HEK293 (cell line): ENCODE measurements at regions not wholly inside any gene's neighbourhood (a gene's known extent, or its start where the extent isn't known, plus 50 kb on each side); places are given as distances from the start of the nearest gene placed in this dataset.

ENCODE experiments used
- CTCF ChIA-PET: fragments of 350-600 bp; formaldehyde crosslinking; extraction: SDS; loops from one replicate; lab custom pipeline; 2021; ENCODE audit warnings: antibody characterized with exemption; lab: Yijun Ruan, JAX
- POLR2A ChIA-PET: fragments of 300-600 bp; formaldehyde crosslinking; extraction: SDS; loops from one replicate; lab custom pipeline; 2020; ENCODE audit warnings: antibody characterized with exemption, inconsistent platforms; lab: Yijun Ruan, JAX
- H3K27ac ChIP-seq: fragments of 200-500 bp; sonication (Bioruptor generic); 2 replicates; pipeline ENCODE4 v1.5.1; 2014; ENCODE audit warnings: low read depth, low read length, control low read depth, inconsistent platforms; ENCODE audit errors: extremely low read depth
- H3K36me3 ChIP-seq, 2 experiments: fragments of 200-500 bp in 1 of 2; sonication (Bioruptor generic) in 1 of 2; 1 replicate in 1 of 2; 2 replicates in 1 of 2; pipeline ENCODE4 v1.5.1; 2014 to 2017; ENCODE audit warnings: inconsistent platforms in 2 of 2, low read length in 2 of 2; ENCODE audit not compliant: control insufficient read depth in 2 of 2, insufficient read depth in 1 of 2
- H3K4me1 ChIP-seq: fragments of 200-500 bp; sonication (Bioruptor generic); 2 replicates; pipeline ENCODE4 v1.5.1; 2014; ENCODE audit warnings: mild to moderate bottlenecking, low read length, inconsistent platforms; ENCODE audit not compliant: control insufficient read depth, insufficient read depth
- H3K4me3 ChIP-seq: 2 replicates; pipeline ENCODE4 v1.5.1; 2011; ENCODE audit warnings: low read depth, mild to moderate bottlenecking, control low read depth, low read length, moderate library complexity
- H3K9me3 ChIP-seq: fragments of 200-500 bp; sonication (Bioruptor generic); 2 replicates; pipeline ENCODE4 v1.5.1; 2014; ENCODE audit warnings: low read depth, low read length, inconsistent platforms; ENCODE audit not compliant: control insufficient read depth, insufficient read depth
- ATF2 ChIP-seq: fragments of 450-650 bp; formaldehyde crosslinking; IDR thresholded peaks from 2 replicates; pipeline ENCODE4 v1.5.1; 2016; ENCODE audit warnings: missing biosample characterization, missing genetic modification characterization, low read depth
- BCL11B ChIP-seq: fragments of 450-650 bp; formaldehyde crosslinking; IDR thresholded peaks from 2 replicates; pipeline ENCODE4 v1.5.1; 2016; ENCODE audit warnings: low read depth, missing biosample characterization, missing genetic modification characterization
- GLIS1 ChIP-seq: fragments of 450-650 bp; formaldehyde crosslinking; IDR thresholded peaks from 2 replicates; pipeline ENCODE4 v1.5.1; 2016; ENCODE audit warnings: missing biosample characterization, missing genetic modification characterization
- PATZ1 ChIP-seq: fragments of 450-650 bp; formaldehyde crosslinking; IDR thresholded peaks from 2 replicates; pipeline ENCODE4 v1.5.1; 2016; ENCODE audit warnings: missing biosample characterization, missing genetic modification characterization
- PRDM6 ChIP-seq: fragments of 450-650 bp; formaldehyde crosslinking; IDR thresholded peaks from 2 replicates; pipeline ENCODE4 v1.5.1; 2017; ENCODE audit warnings: missing biosample characterization, missing genetic modification characterization
- SETDB1 ChIP-seq: IDR thresholded peaks from one replicate; pipeline ENCODE4 v1.6.1; 2017; ENCODE audit warnings: mild to moderate bottlenecking, low read length, moderate library complexity, mixed read lengths; ENCODE audit not compliant: insufficient read length
- ZBTB6 ChIP-seq: fragments of 450-650 bp; formaldehyde crosslinking; IDR thresholded peaks from 2 replicates; pipeline ENCODE4 v1.5.1; 2017; ENCODE audit warnings: missing biosample characterization, missing genetic modification characterization
- ZNF138 ChIP-seq: fragments of 450-650 bp; formaldehyde crosslinking; IDR thresholded peaks from 2 replicates; pipeline ENCODE4 v1.5.1; 2016; ENCODE audit warnings: missing biosample characterization, missing genetic modification characterization, borderline replicate concordance
- ZNF2 ChIP-seq: fragments of 450-650 bp; formaldehyde crosslinking; IDR thresholded peaks from 2 replicates; pipeline ENCODE4 v1.5.1; 2016; ENCODE audit warnings: missing biosample characterization, missing genetic modification characterization
- ZNF266 ChIP-seq: fragments of 450-650 bp; formaldehyde crosslinking; IDR thresholded peaks from 2 replicates; pipeline ENCODE4 v1.5.1; 2016; ENCODE audit warnings: missing biosample characterization, missing genetic modification characterization, low read depth
- ZNF274 ChIP-seq, 2 experiments: fragments of 200-500 bp in 1 of 2; fragments of 450-650 bp in 1 of 2; sonication (Bioruptor generic) in 1 of 2; formaldehyde crosslinking in 1 of 2; IDR thresholded peaks; 2 replicates each; pipeline versions ENCODE4 v1.5.1 to v1.6.1; 2014 to 2016; ENCODE audit warnings: borderline replicate concordance in 1 of 2, inconsistent platforms in 1 of 2, low read length in 1 of 2, missing biosample characterization in 1 of 2, missing genetic modification characterization in 1 of 2
- ZNF280C ChIP-seq: fragments of 450-650 bp; formaldehyde crosslinking; IDR thresholded peaks from 2 replicates; pipeline ENCODE4 v1.5.1; 2016; ENCODE audit warnings: missing biosample characterization, missing genetic modification characterization
- ZNF324 ChIP-seq: fragments of 450-650 bp; formaldehyde crosslinking; IDR thresholded peaks from 2 replicates; pipeline ENCODE4 v1.5.1; 2016; ENCODE audit warnings: missing biosample characterization, missing genetic modification characterization
- ZNF354C ChIP-seq: fragments of 450-650 bp; formaldehyde crosslinking; IDR thresholded peaks from 2 replicates; pipeline ENCODE4 v1.5.1; 2016; ENCODE audit warnings: missing biosample characterization, missing genetic modification characterization, low read depth, borderline replicate concordance
- ZNF48 ChIP-seq: fragments of 450-650 bp; formaldehyde crosslinking; IDR thresholded peaks from 2 replicates; pipeline ENCODE4 v1.5.1; 2016; ENCODE audit warnings: missing biosample characterization, missing genetic modification characterization
- ZNF530 ChIP-seq: fragments of 450-650 bp; formaldehyde crosslinking; IDR thresholded peaks from 2 replicates; pipeline ENCODE4 v1.5.1; 2016; ENCODE audit warnings: low read depth, missing biosample characterization, missing genetic modification characterization
- ZNF555 ChIP-seq: fragments of 450-650 bp; formaldehyde crosslinking; conservative IDR thresholded peaks from 2 replicates; pipeline ENCODE4 v1.5.1; 2017; ENCODE audit warnings: missing biosample characterization, mild to moderate bottlenecking, missing genetic modification characterization, inconsistent platforms
- ZNF777 ChIP-seq: fragments of 450-650 bp; formaldehyde crosslinking; IDR thresholded peaks from 2 replicates; pipeline ENCODE4 v1.5.1; 2017; ENCODE audit warnings: missing biosample characterization, missing genetic modification characterization, borderline replicate concordance
- ZSCAN18 ChIP-seq: fragments of 450-650 bp; formaldehyde crosslinking; IDR thresholded peaks from 2 replicates; pipeline ENCODE4 v1.5.1; 2016; ENCODE audit warnings: missing biosample characterization, missing genetic modification characterization

- CTCF ChIA-PET, result interaction anchor here (0.9 to 1.0 kb wide), 2 partner anchors 8 to 98 kb away, joined by 3 to 4 read pairs; no protein-coding TSS in a partner anchor
These were observed 310.1 kb upstream of the NCKAP5 start for GRCh38 chr2:133878326-133878725.

GRCh38 chr2:133879703-133880102 is 311.4 kb upstream of the NCKAP5 start:
- Histone ChIP-seq H3K36me3 (no peaks in the 10 kb centered on the region), H3K9me3 (no peaks in the 10 kb centered on the region), H3K4me3 (no peak overlapping the region), H3K27ac (no peak overlapping the region), H3K4me1 (no peaks in the 10 kb centered on the region)
- CTCF ChIA-PET, result no interaction called here
- POLR2A ChIA-PET, result no interaction called here
- TF ChIP-seq ZBTB6 (tag by site-specific recombination) (no peak), ATF2 (tag by site-specific recombination) (no peak), PRDM6 (tag by site-specific recombination) (no peak), ZNF555 (tag by site-specific recombination) (no peak), ZNF354C (tag by site-specific recombination) (no peak), ZNF138 (tag by site-specific recombination) (no peak), ZNF48 (no peak), ZNF266 (tag by site-specific recombination) (no peak), ZNF324 (tag by site-specific recombination) (no peak), ZSCAN18 (tag by site-specific recombination) (no peak), BCL11B (tag by site-specific recombination) (no peak), ZNF274 (IDR thresholded peaks at IDR 0.05; ENCODE audit: low read length) (no peak), ZNF274 (tag by site-specific recombination; IDR thresholded peaks at IDR 0.05; ENCODE audit: borderline replicate concordance) (no peak), GLIS1 (tag by site-specific recombination) (no peak), ZNF530 (tag by site-specific recombination) (no peak), ZNF280C (no peak), PATZ1 (tag by site-specific recombination) (no peak)

More at GRCh38 chr2:133878326-133878725, 310.1 kb upstream of the NCKAP5 start:
- no peaks in the 10 kb centered on the region for H3K36me3 ChIP-seq
- H3K4me3 ChIP-seq, result no peak overlapping the region
- TF ChIP-seq ZNF2 (no peak), ZNF777 (tag by site-specific recombination) (no peak), SETDB1 (no peak)
- TF ChIP-seq, all 188 proteins: peak for 0
- Histone ChIP-seq H3K27ac (no peak overlapping the region), H3K4me1 (no peaks in the 10 kb centered on the region), H3K9me3 (no peaks in the 10 kb centered on the region)
- POLR2A ChIA-PET, result no interaction called here
